ENCODE measurements at regions not wholly inside any gene's neighbourhood (a gene's known extent, or its start where the extent isn't known, plus 50 kb on each side); places are given as distances from the start of the nearest gene placed in this dataset.

DNA sequence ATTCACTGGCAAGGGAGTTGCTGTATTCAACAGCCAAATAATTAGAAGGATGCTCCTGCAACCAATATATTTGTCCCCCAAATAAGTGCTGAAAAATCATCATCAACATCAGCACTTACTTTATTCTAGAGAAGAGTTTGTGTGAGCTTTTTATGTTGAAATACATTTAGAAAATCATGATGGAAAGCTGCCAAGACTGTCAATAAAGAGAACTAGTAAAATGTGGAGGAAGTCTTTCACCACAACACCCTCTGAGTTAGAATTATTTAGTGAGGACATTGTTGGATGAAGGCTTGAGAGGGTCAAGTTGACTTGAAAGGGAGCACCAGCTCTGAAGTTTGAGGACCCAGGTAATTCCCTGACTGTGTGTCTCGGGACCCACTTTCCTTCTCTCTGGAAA is 100.2 kb upstream of the TBCA start:
- TF ChIP-seq, protein P1, sequence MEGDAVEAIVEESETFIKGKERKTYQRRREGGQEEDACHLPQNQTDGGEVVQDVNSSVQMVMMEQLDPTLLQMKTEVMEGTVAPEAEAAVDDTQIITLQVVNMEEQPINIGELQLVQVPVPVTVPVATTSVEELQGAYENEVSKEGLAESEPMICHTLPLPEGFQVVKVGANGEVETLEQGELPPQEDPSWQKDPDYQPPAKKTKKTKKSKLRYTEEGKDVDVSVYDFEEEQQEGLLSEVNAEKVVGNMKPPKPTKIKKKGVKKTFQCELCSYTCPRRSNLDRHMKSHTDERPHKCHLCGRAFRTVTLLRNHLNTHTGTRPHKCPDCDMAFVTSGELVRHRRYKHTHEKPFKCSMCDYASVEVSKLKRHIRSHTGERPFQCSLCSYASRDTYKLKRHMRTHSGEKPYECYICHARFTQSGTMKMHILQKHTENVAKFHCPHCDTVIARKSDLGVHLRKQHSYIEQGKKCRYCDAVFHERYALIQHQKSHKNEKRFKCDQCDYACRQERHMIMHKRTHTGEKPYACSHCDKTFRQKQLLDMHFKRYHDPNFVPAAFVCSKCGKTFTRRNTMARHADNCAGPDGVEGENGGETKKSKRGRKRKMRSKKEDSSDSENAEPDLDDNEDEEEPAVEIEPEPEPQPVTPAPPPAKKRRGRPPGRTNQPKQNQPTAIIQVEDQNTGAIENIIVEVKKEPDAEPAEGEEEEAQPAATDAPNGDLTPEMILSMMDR (conservative IDR thresholded peaks at IDR 0.05; ENCODE audit: low read depth, low read length): no peak
- TF ChIP-seq POLR2A (IDR thresholded peaks at IDR 0.05; ENCODE audit: low read depth, low read length) (no peak), CHD1 (IDR thresholded peaks at IDR 0.05; ENCODE audit: low read depth, low read length) (no peak), MAZ (IDR thresholded peaks at IDR 0.05; ENCODE audit: borderline replicate concordance, low read depth, low read length) (no peak), CEBPB (IDR thresholded peaks at IDR 0.05; ENCODE audit: low read depth, low read length) (no peak), MXI1 (IDR thresholded peaks at IDR 0.05; ENCODE audit: borderline replicate concordance, low read depth, low read length) (no peak), RCOR1 (IDR thresholded peaks at IDR 0.05; ENCODE audit: insufficient replicate concordance, low read length) (no peak), RFX5 (IDR thresholded peaks at IDR 0.05; ENCODE audit: low read depth, low read length) (no peak), USF2 (IDR thresholded peaks at IDR 0.05; ENCODE audit: low read depth, low read length) (no peak), FOS (IDR thresholded peaks at IDR 0.05; ENCODE audit: low read depth, low read length) (no peak), SMC3 (IDR thresholded peaks at IDR 0.05; ENCODE audit: low read depth, low read length) (no peak), MAFK (IDR thresholded peaks at IDR 0.05; ENCODE audit: low read depth, low read length) (no peak), BHLHE40 (IDR thresholded peaks at IDR 0.05; ENCODE audit: low read depth, low read length) (no peak)

Measured in IMR-90 (cell line).